K562 (cell line): ENCODE measurements at regions not wholly inside any gene's neighbourhood (a gene's known extent, or its start where the extent isn't known, plus 50 kb on each side); places are given as distances from the start of the nearest gene placed in this dataset.

Source experiments
- ATAC-seq: fragments of 200-7000 bp; cut with Tn5 transposase; 3 replicates; pipeline ENCODE4 v1.9.1; 2020; ENCODE audit warnings: moderate library complexity
- BruUV-seq: library from RNA; stranded (reverse); fragments of 400-500 nt; replicated peaks from 2 replicates; lab custom pipeline; 2021; lab: Mats Ljungman, UMichigan
- CTCF ChIA-PET: fragments of 300-600 bp; formaldehyde crosslinking; extraction: SDS; loops from one replicate; lab custom pipeline; 2021; ENCODE audit warnings: low intra/inter-chr PET ratio; lab: Yijun Ruan, JAX
- POLR2A ChIA-PET: fragments of 300-600, 350-650 bp; sonication (Branson Sonifier 250); formaldehyde crosslinking; extraction: SDS; loops from one replicate; lab custom pipeline; 2021; ENCODE audit warnings: antibody characterized with exemption, inconsistent platforms; lab: Yijun Ruan, JAX
- DNase-seq, 4 experiments: peaks; one replicate each; pipeline versions ENCODE4 v3.0.0 to v3.0.0-alpha.2; 2011 to 2018; ENCODE audit warnings: low spot score in 3 of 4, mixed read lengths in 3 of 4; ENCODE audit errors: extremely low read depth in 1 of 4
- FAIRE-seq: peaks from 2 replicates; lab custom pipeline; 2011; peaks lifted over from hg19 to GRCh38; lab: Jason Lieb, UNC
- H2AFZ ChIP-seq: 2 replicates; pipeline ENCODE4 v1.6.0; 2011; ENCODE audit warnings: low read depth, low read length, control low read depth, inconsistent platforms
- H3K27ac ChIP-seq: fragments of 200-600 bp; 3 replicates; pipeline ENCODE4 v1.8.0; 2011; ENCODE audit warnings: low read depth, mild to moderate bottlenecking, control low read depth, inconsistent platforms, low read length, moderate library complexity, mixed read lengths; ENCODE audit errors: extremely low read depth
- H3K27me3 ChIP-seq, 2 experiments: fragments of 300-600 bp in 1 of 2; 2 replicates in 1 of 2; 3 replicates in 1 of 2; pipeline versions ENCODE4 v1.6.0 to v1.8.0; 2011; ENCODE audit warnings: inconsistent platforms in 2 of 2, low read length in 2 of 2, mild to moderate bottlenecking in 1 of 2, mixed read lengths in 1 of 2, moderate library complexity in 1 of 2; ENCODE audit not compliant: control insufficient read depth in 2 of 2, insufficient read depth in 2 of 2
- H3K36me3 ChIP-seq: fragments of 300-600 bp; 3 replicates; pipeline ENCODE4 v1.8.0; 2011; ENCODE audit warnings: mild to moderate bottlenecking, low read length, inconsistent platforms; ENCODE audit not compliant: control insufficient read depth, insufficient read depth
- H3K4me1 ChIP-seq, 2 experiments: fragments of 200-600 bp in 1 of 2; replicated peaks in 1 of 2; 2 replicates in 1 of 2; 3 replicates in 1 of 2; pipeline versions ENCODE4 v1.5.1 to v1.8.0; 2011; ENCODE audit warnings: inconsistent platforms in 2 of 2, low read length in 2 of 2, mild to moderate bottlenecking in 1 of 2, mixed read lengths in 1 of 2, moderate library complexity in 1 of 2; ENCODE audit not compliant: control insufficient read depth in 2 of 2, insufficient read depth in 2 of 2
- H3K4me2 ChIP-seq: 2 replicates; pipeline ENCODE4 v1.6.1; 2011; ENCODE audit warnings: low read length, control low read depth, inconsistent platforms, mixed read lengths; ENCODE audit not compliant: insufficient read depth
- H3K4me3 ChIP-seq: fragments of 200-600 bp; sonication (generic), shearing (Covaris generic); 2 replicates; pipeline ENCODE4 v1.5.1; 2016; ENCODE audit warnings: control low read depth, inconsistent platforms
- H3K79me2 ChIP-seq: fragments of 200-600 bp; 3 replicates; pipeline ENCODE4 v1.8.0; 2011; ENCODE audit warnings: low read length, inconsistent platforms; ENCODE audit not compliant: control insufficient read depth, insufficient read depth
- H3K9ac ChIP-seq, 2 experiments: 2 replicates each; pipeline versions ENCODE4 v1.6.0 to v1.6.1; 2011; ENCODE audit warnings: low read depth in 2 of 2, low read length in 2 of 2, control low read depth in 1 of 2, inconsistent platforms in 1 of 2, mild to moderate bottlenecking in 1 of 2, mixed read lengths in 1 of 2; ENCODE audit not compliant: insufficient read depth in 1 of 2
- H3K9me1 ChIP-seq: one replicate; pipeline ENCODE4 v1.6.0; 2011; ENCODE audit warnings: inconsistent platforms, mild to moderate bottlenecking, low read length, moderate library complexity; ENCODE audit not compliant: control insufficient read depth, insufficient read depth
- H3K9me3 ChIP-seq: replicated peaks from 2 replicates; pipeline ENCODE4 v1.5.1; 2011; ENCODE audit warnings: low read depth, low read length, inconsistent platforms; ENCODE audit not compliant: control insufficient read depth, insufficient read depth
- H4K20me1 ChIP-seq: replicated peaks from 2 replicates; pipeline ENCODE4 v1.6.1; 2011; ENCODE audit warnings: low read length, inconsistent platforms, mixed read lengths; ENCODE audit not compliant: control insufficient read depth, insufficient read depth
- BHLHE40 ChIP-seq: IDR thresholded peaks from 2 replicates; pipeline ENCODE4 v1.6.1; 2011; ENCODE audit warnings: low read length, improper control_type of control experiment
- CXXC5 ChIP-seq: fragments of 250-450 bp; sonication (Bioruptor Pico); IDR thresholded peaks from 2 replicates; pipeline ENCODE4 v1.8.0; 2022; ENCODE audit warnings: inconsistent platforms, mild to moderate bottlenecking, moderate library complexity
- ELF1 ChIP-seq: fragments of 200-800 bp; sonication (Bioruptor generic); IDR thresholded peaks from 2 replicates; pipeline ENCODE4 v1.6.1; 2016; ENCODE audit warnings: missing genetic modification characterization, missing compliant biosample characterization
- GABPA ChIP-seq: fragments of 200-800 bp; sonication (Bioruptor generic); conservative IDR thresholded peaks from 2 replicates; pipeline ENCODE4 v1.6.1; 2016; ENCODE audit warnings: low read depth, missing genetic modification characterization, missing compliant biosample characterization
- L3MBTL2 ChIP-seq: fragments of 450-650 bp; IDR thresholded peaks from 2 replicates; pipeline ENCODE4 v1.6.1; 2016; ENCODE audit warnings: mild to moderate bottlenecking, moderate library complexity
- POLR2G ChIP-seq: fragments of 200-400 bp; formaldehyde crosslinking; IDR thresholded peaks from 2 replicates; pipeline ENCODE4 v1.6.1; 2017; ENCODE audit warnings: low read depth, mild to moderate bottlenecking, antibody characterized with exemption, low read length, moderate library complexity
- RBFOX2 ChIP-seq: fragments of 200-400 bp; formaldehyde crosslinking; IDR thresholded peaks from 2 replicates; pipeline ENCODE4 v1.6.1; 2017; ENCODE audit warnings: low read depth, mild to moderate bottlenecking, low read length, moderate library complexity
- SMARCE1 ChIP-seq: fragments of 450-650 bp; IDR thresholded peaks from 2 replicates; pipeline ENCODE4 v1.7.1; 2016; ENCODE audit warnings: mild to moderate bottlenecking
- YY1 ChIP-seq, 3 experiments: IDR thresholded peaks; 2 replicates each; pipeline ENCODE4 v1.6.1; 2011; ENCODE audit warnings: low read length in 2 of 3, mild to moderate bottlenecking in 2 of 3, moderate library complexity in 2 of 3, borderline replicate concordance in 1 of 3, control low read depth in 1 of 3, low read depth in 1 of 3; ENCODE audit not compliant: insufficient read depth in 3 of 3, insufficient replicate concordance in 2 of 3, control insufficient read depth in 1 of 3, insufficient read length in 1 of 3; ENCODE audit errors: extremely low read depth in 1 of 3
- WGBS: fragments of 100-300 bp; shearing (Covaris generic); methylation state at CpG from one replicate; pipeline ENCODE4 v1.1.6; 2016; ENCODE audit warnings: low coverage, mixed read lengths; ENCODE audit not compliant: insufficient coverage; ENCODE audit errors: missing lambda C conversion rate; 5-methylcytosine and 5-hydroxymethylcytosine counted together
- in situ Hi-C: fragments of 300-500 bp; cut with MboI; formaldehyde crosslinking; loops from 4 replicates; pipeline ENCODE4 v1.15.0; 2018; ENCODE audit warnings: inconsistent platforms, mixed read lengths
- intact Hi-C: fragments of 100-400 bp; cut with micrococcal nuclease; formaldehyde crosslinking; loops from 2 replicates; pipeline ENCODE4 v1.14.2; 2022
- TF ChIP-seq, protein P1 (sequence below), 2 experiments: fragments of 450-650 bp in 1 of 2; sonication (generic) in 1 of 2; formaldehyde crosslinking in 1 of 2; IDR thresholded peaks; 2 replicates each; pipeline versions ENCODE4 v1.7.1 to v1.9.0; 2016 to 2022; ENCODE audit warnings: inconsistent platforms in 1 of 2, mild to moderate bottlenecking in 1 of 2, missing genetic modification reagents in 1 of 2

DNA sequence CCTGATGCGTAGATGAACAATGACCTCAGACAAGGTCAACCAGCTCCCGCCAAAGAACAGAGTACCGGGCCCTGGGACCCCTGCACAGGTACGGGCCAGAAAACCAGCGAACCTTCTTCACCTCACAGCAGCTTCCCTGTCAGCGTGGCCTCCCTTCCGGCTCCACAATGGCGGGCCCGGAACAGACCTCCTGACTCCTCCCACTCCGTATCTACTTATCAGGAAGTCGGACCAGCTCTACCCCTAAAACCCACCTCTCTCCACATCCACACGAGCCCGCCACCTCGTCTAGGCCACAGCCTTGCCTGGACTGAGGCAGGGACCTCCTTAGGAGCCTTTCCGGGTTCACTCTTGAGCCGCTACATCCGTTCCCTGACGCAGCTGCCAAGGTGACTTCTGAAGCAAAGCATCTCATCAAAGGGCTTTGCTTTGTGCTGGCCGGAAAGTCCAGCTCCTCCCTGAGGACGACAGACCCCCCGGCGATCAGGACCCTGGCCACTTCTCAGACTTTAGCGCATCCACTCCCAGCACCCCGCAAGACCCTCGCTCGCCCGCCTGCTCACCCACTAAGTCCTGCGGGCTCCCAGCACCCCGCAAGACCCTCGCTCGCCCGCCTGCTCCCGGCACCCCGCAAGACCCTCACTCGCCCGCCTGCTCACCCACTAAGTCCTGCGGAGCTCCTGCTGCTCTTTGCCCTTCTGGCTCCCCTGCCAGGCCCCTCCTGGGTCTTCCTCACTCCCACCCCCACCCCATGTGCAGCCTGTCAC lies 308.3 kb upstream of the FOXQ1 start:
- Histone ChIP-seq H3K27me3 (peaks cover 4 to 31% of the 10 kb centered on the region in 2 experiments; a peak in 3 of 5 replicates), H3K79me2 (no peaks in the 10 kb centered on the region), H2AFZ (peak overlapping the region; percentile 76), H3K36me3 (no peaks in the 10 kb centered on the region), H3K9me1 (no peaks in the 10 kb centered on the region), H3K9ac (no peak overlapping the region), H3K4me3 (peak overlapping the region; percentile 7; the same call in 1 of the 2 replicates), H3K4me2 (peak overlapping the region; percentile 58), H3K9me3 (no peaks in the 10 kb centered on the region), H3K27ac (no peak overlapping the region), H4K20me1 (no peaks in the 10 kb centered on the region), H3K4me1 (peaks cover 0 to 6% of the 10 kb centered on the region in 2 experiments; a peak in 1 of 5 replicates)
- no TSS peak for BruUV-seq
- POLR2A ChIA-PET: interaction anchor here (0.7 to 1.3 kb wide), 2 partner anchors 16 to 379 kb away, joined by 3 read pairs; no protein-coding TSS in a partner anchor
- in situ Hi-C loops: no loop called here
- peak in 1 of 4 experiments; percentile 7 for DNase-seq
- peak; percentile 79 for ATAC-seq
- no peak for FAIRE-seq
- intact Hi-C loops: no loop called here
- TF ChIP-seq, protein P1, sequence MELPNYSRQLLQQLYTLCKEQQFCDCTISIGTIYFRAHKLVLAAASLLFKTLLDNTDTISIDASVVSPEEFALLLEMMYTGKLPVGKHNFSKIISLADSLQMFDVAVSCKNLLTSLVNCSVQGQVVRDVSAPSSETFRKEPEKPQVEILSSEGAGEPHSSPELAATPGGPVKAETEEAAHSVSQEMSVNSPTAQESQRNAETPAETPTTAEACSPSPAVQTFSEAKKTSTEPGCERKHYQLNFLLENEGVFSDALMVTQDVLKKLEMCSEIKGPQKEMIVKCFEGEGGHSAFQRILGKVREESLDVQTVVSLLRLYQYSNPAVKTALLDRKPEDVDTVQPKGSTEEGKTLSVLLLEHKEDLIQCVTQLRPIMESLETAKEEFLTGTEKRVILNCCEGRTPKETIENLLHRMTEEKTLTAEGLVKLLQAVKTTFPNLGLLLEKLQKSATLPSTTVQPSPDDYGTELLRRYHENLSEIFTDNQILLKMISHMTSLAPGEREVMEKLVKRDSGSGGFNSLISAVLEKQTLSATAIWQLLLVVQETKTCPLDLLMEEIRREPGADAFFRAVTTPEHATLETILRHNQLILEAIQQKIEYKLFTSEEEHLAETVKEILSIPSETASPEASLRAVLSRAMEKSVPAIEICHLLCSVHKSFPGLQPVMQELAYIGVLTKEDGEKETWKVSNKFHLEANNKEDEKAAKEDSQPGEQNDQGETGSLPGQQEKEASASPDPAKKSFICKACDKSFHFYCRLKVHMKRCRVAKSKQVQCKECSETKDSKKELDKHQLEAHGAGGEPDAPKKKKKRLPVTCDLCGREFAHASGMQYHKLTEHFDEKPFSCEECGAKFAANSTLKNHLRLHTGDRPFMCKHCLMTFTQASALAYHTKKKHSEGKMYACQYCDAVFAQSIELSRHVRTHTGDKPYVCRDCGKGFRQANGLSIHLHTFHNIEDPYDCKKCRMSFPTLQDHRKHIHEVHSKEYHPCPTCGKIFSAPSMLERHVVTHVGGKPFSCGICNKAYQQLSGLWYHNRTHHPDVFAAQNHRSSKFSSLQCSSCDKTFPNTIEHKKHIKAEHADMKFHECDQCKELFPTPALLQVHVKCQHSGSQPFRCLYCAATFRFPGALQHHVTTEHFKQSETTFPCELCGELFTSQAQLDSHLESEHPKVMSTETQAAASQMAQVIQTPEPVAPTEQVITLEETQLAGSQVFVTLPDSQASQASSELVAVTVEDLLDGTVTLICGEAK (IDR thresholded peaks at IDR 0.05): peak; percentile 63
- TF ChIP-seq, protein P1 (CRISPR knock-in tag; IDR thresholded peaks at IDR 0.05): no peak
- TF ChIP-seq CXXC5 (CRISPR knock-in tag) (0 out of 2 replicates have a peak, but pooled peaks have one; percentile 15), ELF1 (tag) (peak; percentile 77), SMARCE1 (no peak), L3MBTL2 (peak; percentile 63), YY1 (IDR thresholded peaks at IDR 0.05; ENCODE audit: borderline replicate concordance in 1 of 3, control insufficient read depth in 1 of 3, extremely low read depth in 1 of 3, insufficient read depth in 3 of 3, insufficient read length in 1 of 3, insufficient replicate concordance in 2 of 3, low read depth in 1 of 3, low read length in 2 of 3) (peak in 1 of 3 experiments; percentile 30), BHLHE40 (no peak), RBFOX2 (peak; percentile 48; the same call in 1 of the 2 replicates), GABPA (tag) (peak; percentile 82), POLR2G (0 out of 2 replicates have a peak, but pooled peaks have one; percentile 43)
- 5% methylated on average over 28 of the region's 37 CpGs for WGBS
- CTCF ChIA-PET: no interaction called here
